ENCODE measurements at regions not wholly inside any gene's neighbourhood (a gene's known extent, or its start where the extent isn't known, plus 50 kb on each side); places are given as distances from the start of the nearest gene placed in this dataset.

GRCh38 chr16:5598793-5599192, 501.2 kb upstream of the EEF2KMT start:
- Histone ChIP-seq H4K91ac (ENCODE audit: insufficient read depth, low read depth, low read length) (no peak overlapping the region), H3K9me3 (ENCODE audit: control insufficient read depth, insufficient read depth, low read length) (peaks cover 30% of the 10 kb centered on the region), H2BK15ac (ENCODE audit: low read depth, low read length) (no peak overlapping the region), H3K27me3 (ENCODE audit: control insufficient read depth, insufficient read depth, low read length) (no peaks in the 10 kb centered on the region), H4K20me1 (ENCODE audit: insufficient read depth, low read length) (no peaks in the 10 kb centered on the region), H3K56ac (ENCODE audit: extremely low read depth, insufficient read depth, low read length) (no peak overlapping the region), H4K5ac (ENCODE audit: low read depth, low read length) (no peak overlapping the region), H3K79me1 (ENCODE audit: low read depth in 1 of 2, low read length in 2 of 2) (no peaks in the 10 kb centered on the region), H4K8ac (ENCODE audit: low read depth in 2 of 2, low read length in 2 of 2) (no peak overlapping the region), H3K23ac (ENCODE audit: low read depth, low read length) (no peak overlapping the region), H3K27ac (ENCODE audit: insufficient read depth, low read length) (no peak overlapping the region), H3K14ac (replicated peaks; ENCODE audit: low read depth, low read length) (no peak overlapping the region), H2AFZ (replicated peaks; ENCODE audit: low read length, poor library complexity) (no peak overlapping the region), H2AK9ac (replicated peaks; ENCODE audit: low read depth, low read length, poor library complexity) (no peak overlapping the region), H3K4ac (ENCODE audit: low read depth, low read length) (no peak overlapping the region), H3K18ac (ENCODE audit: low read depth, low read length) (no peak overlapping the region), H2BK120ac (ENCODE audit: low read depth, low read length) (no peak overlapping the region), H3K4me2 (ENCODE audit: low read depth, low read length) (no peak overlapping the region), H3K4me1 (ENCODE audit: control insufficient read depth, insufficient read depth, low read length) (no peaks in the 10 kb centered on the region), H3K4me3 (ENCODE audit: insufficient read depth, low read depth, low read length) (no peak overlapping the region), H3K9ac (ENCODE audit: low read depth, low read length) (no peak overlapping the region), H3K9me1 (ENCODE audit: insufficient read depth, low read length) (no peaks in the 10 kb centered on the region), H2BK20ac (ENCODE audit: low read depth, low read length) (no peak overlapping the region), H2AK5ac (ENCODE audit: low read depth, low read length) (no peak overlapping the region), H3K36me3 (ENCODE audit: control insufficient read depth, insufficient read depth, low read length) (no peaks in the 10 kb centered on the region), H2BK5ac (ENCODE audit: low read depth, low read length, poor library complexity, severe bottlenecking) (no peak overlapping the region)
- no peak for ATAC-seq (ENCODE audit: low read depth)
- DNase-seq, result no peak
- in situ Hi-C loops (cut with MboI; ENCODE audit: low sequenced_read_pairs), result no loop called here
- POLR2A ChIA-PET (ENCODE audit: unreplicated experiment), result no interaction called here
- intact Hi-C loops (cut with micrococcal nuclease), result no loop called here
- dilution Hi-C loops (cut with HindIII; ENCODE audit: low sequenced_read_pairs, unreplicated experiment), result no loop called here
- CTCF ChIA-PET, result no interaction called here
- BruUV-seq (replicated peaks), result no TSS peak
- WGBS, 2 experiments (ENCODE audit: extremely low coverage in 2 of 2, insufficient read length in 1 of 2), result 20% methylated on average over 1 of the region's 7 CpGs; no CpG with 5 or more reads in 1 of the 2 experiments
- TF ChIP-seq POLR2A (IDR thresholded peaks at IDR 0.05; ENCODE audit: low read depth, low read length), result no peak
- TF ChIP-seq MAFK (IDR thresholded peaks at IDR 0.05; ENCODE audit: low read depth, low read length), result no peak
- no peak for TF ChIP-seq FOS (IDR thresholded peaks at IDR 0.05; ENCODE audit: low read depth, low read length)
- TF ChIP-seq CEBPB (IDR thresholded peaks at IDR 0.05; ENCODE audit: low read depth, low read length), result no peak
- no peak for TF ChIP-seq NFE2L2 (IDR thresholded peaks at IDR 0.05; ENCODE audit: low read depth, low read length)
- TF ChIP-seq CHD1 (IDR thresholded peaks at IDR 0.05; ENCODE audit: low read depth, low read length), result no peak
- no peak for TF ChIP-seq BHLHE40 (IDR thresholded peaks at IDR 0.05; ENCODE audit: low read depth, low read length)
- TF ChIP-seq MXI1 (IDR thresholded peaks at IDR 0.05; ENCODE audit: borderline replicate concordance, low read depth, low read length), result no peak
- TF ChIP-seq SMC3 (IDR thresholded peaks at IDR 0.05; ENCODE audit: low read depth, low read length), result no peak
- no peak for TF ChIP-seq USF2 (IDR thresholded peaks at IDR 0.05; ENCODE audit: low read depth, low read length)
- no peak for TF ChIP-seq MAZ (IDR thresholded peaks at IDR 0.05; ENCODE audit: borderline replicate concordance, low read depth, low read length)
- no peak for TF ChIP-seq ELK1 (IDR thresholded peaks at IDR 0.05; ENCODE audit: borderline replicate concordance, low read depth, low read length)
- TF ChIP-seq RAD21 (IDR thresholded peaks at IDR 0.05; ENCODE audit: low read length), result no peak
- TF ChIP-seq CTCF (conservative IDR thresholded peaks at IDR 0.05; ENCODE audit: low read depth, low read length), result no peak
